Renal cortex interstitium (tissue), 11 donors: ENCODE measurements at regions not wholly inside any gene's neighbourhood (a gene's known extent, or its start where the extent isn't known, plus 50 kb on each side); places are given as distances from the start of the nearest gene placed in this dataset.
A peak's percentile ranks its signal among the peaks of the same experiment; 100 is the strongest.

Source experiments
- DNase-seq, 11 donors: peaks; one replicate each; pipeline ENCODE4 v3.0.0-alpha.2; 2013; ENCODE audit warnings: low read depth in 9 of 11, low spot score in 4 of 11; ENCODE audit errors: extremely low read depth in 1 of 11

- DNase-seq = no peak
Observed at GRCh38 chr2:105577762-105578161, 166.9 kb upstream of the NCK2 start.

GRCh38 chr2:105576440-105577241 lies 168.1 kb upstream of the NCK2 start:
- peak in 6 of 11 donors; percentile 13 to 47 (median 32) for DNase-seq

- no peak for DNase-seq
Observed at GRCh38 chr2:105576050-105576439, 168.7 kb upstream of the NCK2 start.

- DNase-seq = no peak
Observed at GRCh38 chr2:105575499-105576025, 169.2 kb upstream of the NCK2 start.

- no peak for DNase-seq
Observed at GRCh38 chr2:105574796-105575344, 169.8 kb upstream of the NCK2 start.

GRCh38 chr2:105573910-105574655 lies 170.6 kb upstream of the NCK2 start:
- no peak for DNase-seq

- no peak for DNase-seq
Observed at GRCh38 chr2:105573490-105573889, 171.2 kb upstream of the NCK2 start.

- no peak for DNase-seq
Observed at GRCh38 chr2:105571445-105571987, 172.7 kb upstream of the FHL2 start.

GRCh38 chr2:105570757-105571156 lies 171.9 kb upstream of the FHL2 start:
- no peak for DNase-seq

- DNase-seq = no peak
Observed at GRCh38 chr2:105570326-105570725, 171.5 kb upstream of the FHL2 start.

- DNase-seq = no peak
Observed at GRCh38 chr2:105569606-105570005, 170.8 kb upstream of the FHL2 start.

- DNase-seq = no peak
Observed at GRCh38 chr2:105567996-105568494, 169.2 kb upstream of the FHL2 start.

- no peak for DNase-seq
Observed at GRCh38 chr2:105563000-105563719, 164.3 kb upstream of the FHL2 start.

GRCh38 chr2:105561401-105561800 lies 162.6 kb upstream of the FHL2 start:
- no peak for DNase-seq

- no peak for DNase-seq
Observed at GRCh38 chr2:105560157-105560556, 161.3 kb upstream of the FHL2 start.

GRCh38 chr2:105557021-105557920 lies 158.4 kb upstream of the FHL2 start:
- no peak for DNase-seq

- no peak for DNase-seq
Observed at GRCh38 chr2:105556366-105556765, 157.5 kb upstream of the FHL2 start.

GRCh38 chr2:105554235-105554634 lies 155.4 kb upstream of the FHL2 start:
- no peak for DNase-seq
